KMS-11 (cell line): ENCODE measurements at regions not wholly inside any gene's neighbourhood (a gene's known extent, or its start where the extent isn't known, plus 50 kb on each side); places are given as distances from the start of the nearest gene placed in this dataset.

Source experiments
- H2AFZ ChIP-seq: fragments of 200-600 bp; sonication (generic); 2 replicates; pipeline ENCODE4 v1.6.1; 2016; ENCODE audit warnings: antibody characterized with exemption, mixed run types, low read depth
- H3K27ac ChIP-seq: fragments of 200-600 bp; sonication (generic); 2 replicates; pipeline ENCODE4 v1.6.1; 2016; ENCODE audit warnings: mild to moderate bottlenecking, mixed run types
- H3K27me3 ChIP-seq: fragments of 200-600 bp; sonication (generic); 2 replicates; pipeline ENCODE4 v1.6.1; 2017; ENCODE audit warnings: mild to moderate bottlenecking, low read depth, mixed run types, moderate library complexity; ENCODE audit not compliant: insufficient read depth
- H3K36me3 ChIP-seq: fragments of 200-600 bp; sonication (generic); 2 replicates; pipeline ENCODE4 v1.6.1; 2017; ENCODE audit warnings: mild to moderate bottlenecking, mixed run types; ENCODE audit not compliant: insufficient read depth
- H3K4me1 ChIP-seq: fragments of 200-600 bp; sonication (generic); 2 replicates; pipeline ENCODE4 v1.6.1; 2016; ENCODE audit warnings: mild to moderate bottlenecking, low read depth, mixed run types; ENCODE audit not compliant: poor library complexity, severe bottlenecking
- H3K4me2 ChIP-seq: fragments of 200-600 bp; sonication (generic); 2 replicates; pipeline ENCODE4 v1.7.0; 2016; ENCODE audit warnings: mild to moderate bottlenecking, mixed run types
- H3K4me3 ChIP-seq: fragments of 200-600 bp; sonication (generic); IDR thresholded peaks from 2 replicates; pipeline ENCODE4 v1.6.1; 2017; ENCODE audit warnings: low read depth, low read length, mixed read lengths; ENCODE audit not compliant: insufficient read depth
- H3K79me2 ChIP-seq: fragments of 200-600 bp; sonication (generic); 2 replicates; pipeline ENCODE4 v1.6.1; 2016; ENCODE audit warnings: low read depth, mixed run types; ENCODE audit not compliant: insufficient read depth
- H3K9ac ChIP-seq: fragments of 200-600 bp; sonication (generic); 2 replicates; pipeline ENCODE4 v1.6.1; 2016; ENCODE audit warnings: mild to moderate bottlenecking, mixed run types
- H4K20me1 ChIP-seq: fragments of 200-600 bp; sonication (generic); 2 replicates; pipeline ENCODE4 v1.6.1; 2016; ENCODE audit warnings: mild to moderate bottlenecking, mixed run types; ENCODE audit not compliant: insufficient read depth
- CTCF ChIP-seq: fragments of 200-600 bp; sonication (generic); conservative IDR thresholded peaks from 2 replicates; pipeline ENCODE4 v1.6.1; 2017; ENCODE audit warnings: low read depth, mild to moderate bottlenecking, antibody characterized with exemption, low read length, moderate library complexity, mixed read lengths

GRCh38 chr20:53718142-53719021, 124.7 kb upstream of the ZNF217 start:
- H3K4me3 ChIP-seq = no peak overlapping the region
- no peak overlapping the region for H3K4me2 ChIP-seq
- H4K20me1 ChIP-seq = no peaks in the 10 kb centered on the region
- no peak for TF ChIP-seq CTCF
- H3K36me3 ChIP-seq = no peaks in the 10 kb centered on the region
- no peak overlapping the region for H3K9ac ChIP-seq
- no peak overlapping the region for H3K27ac ChIP-seq
- H2AFZ ChIP-seq = no peak overlapping the region
- no peaks in the 10 kb centered on the region for H3K4me1 ChIP-seq
- no peaks in the 10 kb centered on the region for H3K27me3 ChIP-seq
- H3K79me2 ChIP-seq = no peaks in the 10 kb centered on the region

- Histone ChIP-seq H3K27ac (no peak overlapping the region), H4K20me1 (no peaks in the 10 kb centered on the region), H3K27me3 (no peaks in the 10 kb centered on the region), H3K79me2 (no peaks in the 10 kb centered on the region), H3K9ac (no peak overlapping the region), H3K4me2 (no peak overlapping the region), H3K4me3 (no peak overlapping the region), H2AFZ (no peak overlapping the region), H3K4me1 (no peaks in the 10 kb centered on the region), H3K36me3 (no peaks in the 10 kb centered on the region)
- no peak for TF ChIP-seq CTCF
These were observed 122.8 kb upstream of the ZNF217 start for GRCh38 chr20:53716395-53716794.

- Histone ChIP-seq H3K27me3 (no peaks in the 10 kb centered on the region), H3K4me3 (no peak overlapping the region), H3K79me2 (no peaks in the 10 kb centered on the region), H3K36me3 (no peaks in the 10 kb centered on the region), H3K4me1 (peaks cover 5% of the 10 kb centered on the region), H3K27ac (no peak overlapping the region), H2AFZ (no peak overlapping the region), H4K20me1 (no peaks in the 10 kb centered on the region), H3K9ac (no peak overlapping the region), H3K4me2 (no peak overlapping the region)
- no peak for TF ChIP-seq CTCF
These were observed 120.9 kb upstream of the ZNF217 start for GRCh38 chr20:53714524-53714923.

- H4K20me1 ChIP-seq = no peaks in the 10 kb centered on the region
- H3K4me3 ChIP-seq = no peak overlapping the region
- no peak overlapping the region for H2AFZ ChIP-seq
- H3K27ac ChIP-seq = no peak overlapping the region
- no peaks in the 10 kb centered on the region for H3K36me3 ChIP-seq
- H3K27me3 ChIP-seq = no peaks in the 10 kb centered on the region
- peaks cover 15% of the 10 kb centered on the region for H3K4me1 ChIP-seq
- H3K4me2 ChIP-seq = no peak overlapping the region
- H3K79me2 ChIP-seq = no peaks in the 10 kb centered on the region
- no peak for TF ChIP-seq CTCF
- no peak overlapping the region for H3K9ac ChIP-seq
These were observed 119.9 kb upstream of the ZNF217 start for GRCh38 chr20:53713328-53714056.
